HEK293T (cell line): ENCODE measurements at regions not wholly inside any gene's neighbourhood (a gene's known extent, or its start where the extent isn't known, plus 50 kb on each side); places are given as distances from the start of the nearest gene placed in this dataset.

Experiments
- FOXA1 ChIP-seq: fragments of 450-650 bp; IDR thresholded peaks from 2 replicates; pipeline ENCODE4 v1.6.1; 2016; ENCODE audit warnings: mild to moderate bottlenecking
- HDGF ChIP-seq: fragments of 450-650 bp; IDR thresholded peaks from 2 replicates; pipeline ENCODE4 v1.6.1; 2017; ENCODE audit warnings: antibody characterized with exemption, borderline replicate concordance

DNA sequence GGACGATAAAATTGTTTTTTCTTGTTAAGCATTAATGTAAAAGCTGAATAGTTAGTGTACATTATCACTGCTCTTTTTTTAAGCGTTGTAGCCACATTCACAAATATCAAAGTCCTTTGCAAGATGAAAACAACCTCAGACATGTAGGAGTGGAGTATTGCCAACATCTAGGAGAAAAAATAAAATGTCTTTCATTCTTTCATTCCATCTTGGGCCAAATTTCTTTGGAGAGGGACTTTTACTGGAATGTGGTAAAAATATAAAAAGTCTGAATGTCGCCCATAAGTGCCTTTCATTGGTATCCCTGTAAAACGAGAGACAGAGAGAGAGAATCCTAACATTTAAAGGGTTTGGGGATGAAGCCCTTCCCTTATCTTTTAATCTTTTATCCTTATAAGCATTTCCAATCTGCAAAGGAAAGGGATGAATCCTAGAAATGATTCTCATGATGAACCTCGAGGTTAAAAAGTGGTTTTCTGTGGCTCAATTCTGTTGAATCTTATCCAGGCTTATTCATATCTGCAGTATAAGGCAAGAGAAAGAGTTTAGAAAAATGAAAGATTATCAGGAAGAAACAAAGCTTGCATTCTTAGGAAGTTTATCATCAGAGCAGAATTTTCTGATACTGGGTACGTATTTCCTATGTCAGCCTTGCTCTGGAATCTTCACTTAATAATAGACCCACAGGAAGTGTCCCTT lies 1031.7 kb downstream of the MCTP2 start:
- TF ChIP-seq FOXA1 (no peak), HDGF (no peak)
